ENCODE measurements at regions not wholly inside any gene's neighbourhood (a gene's known extent, or its start where the extent isn't known, plus 50 kb on each side); places are given as distances from the start of the nearest gene placed in this dataset.

GRCh38 chr10:123530166-123530870 lies 135.8 kb upstream of the GPR26 start:
- FAIRE-seq, result no peak
- Histone ChIP-seq H3K36me3 (replicated peaks in 1 of 2; ENCODE audit: control insufficient read depth in 1 of 2, insufficient read depth in 2 of 2, low read length in 2 of 2) (no peaks in the 10 kb centered on the region), H4K20me1 (ENCODE audit: insufficient read depth, low read length) (no peaks in the 10 kb centered on the region), H3K9ac (ENCODE audit: insufficient read depth, low read depth, low read length) (no peak overlapping the region), H3K4me1 (ENCODE audit: insufficient read depth, low read length) (no peaks in the 10 kb centered on the region), H3K27ac (ENCODE audit: extremely low read length, insufficient read depth, low read length) (no peak overlapping the region), H3K9me3 (ENCODE audit: low read length) (no peaks in the 10 kb centered on the region), H3K4me2 (ENCODE audit: low read depth, low read length) (no peak overlapping the region), H3K79me2 (ENCODE audit: insufficient read depth, low read length) (no peaks in the 10 kb centered on the region), H2AFZ (ENCODE audit: low read length) (no peak overlapping the region), H3K27me3 (ENCODE audit: control insufficient read depth in 1 of 2, insufficient read depth in 2 of 2, low read length in 2 of 2) (no peaks in the 10 kb centered on the region; a peak in 1 of 5 replicates), H3K4me3 (replicated peaks in 1 of 3; ENCODE audit: insufficient read depth in 1 of 3, low read depth in 2 of 3, low read length in 3 of 3) (no peak overlapping the region)
- ChIA-PET POLR2A (no interaction called here), CTCF (ENCODE audit: low intra/inter-chr PET ratio, low total read pairs) (no interaction called here)
- ATAC-seq, result peak; percentile 34; the same call in 1 of the 3 replicates
- 26% methylated on average over 7 of the region's 9 CpGs for WGBS (ENCODE audit: low lambda C conversion rate)
- intact Hi-C loops (cut with micrococcal nuclease; ENCODE audit: unreplicated experiment) (no loop called here), in situ Hi-C loops (cut with HindIII; ENCODE audit: extremely low pct_ligation_motif_present, low pct_unique_long_range_greater_than_20kb) (no loop called here)
- BruUV-seq (replicated peaks), result no TSS peak
- no peak for DNase-seq (ENCODE audit: low spot score)
- TF ChIP-seq ZSCAN29 (CRISPR knock-in tag; conservative IDR thresholded peaks at IDR 0.05), result no peak
- TF ChIP-seq ZNF564 (CRISPR knock-in tag; IDR thresholded peaks at IDR 0.05), result no peak
- no peak for TF ChIP-seq ZNF33B (CRISPR knock-in tag; IDR thresholded peaks at IDR 0.05)
- no peak for TF ChIP-seq NR2F1 (CRISPR knock-in tag; IDR thresholded peaks at IDR 0.05)
- no peak for TF ChIP-seq ZNF451 (CRISPR knock-in tag; IDR thresholded peaks at IDR 0.05)
- no peak for TF ChIP-seq ERF (CRISPR knock-in tag; IDR thresholded peaks at IDR 0.05)
- TF ChIP-seq PAXIP1 (CRISPR knock-in tag; conservative IDR thresholded peaks at IDR 0.05), result no peak
- TF ChIP-seq AFF4 (CRISPR knock-in tag; IDR thresholded peaks at IDR 0.05), result no peak
- no peak for TF ChIP-seq FLYWCH1 (CRISPR knock-in tag; IDR thresholded peaks at IDR 0.05)
- no peak for TF ChIP-seq RARG (CRISPR knock-in tag; IDR thresholded peaks at IDR 0.05; ENCODE audit: low read depth)
- no peak for TF ChIP-seq ZBTB14 (CRISPR knock-in tag; IDR thresholded peaks at IDR 0.05)
- no peak for TF ChIP-seq ZHX1 (CRISPR knock-in tag; IDR thresholded peaks at IDR 0.05; ENCODE audit: low read depth)
- no peak for TF ChIP-seq NFRKB (IDR thresholded peaks at IDR 0.05)

Data from HepG2 (cell line).